Uterus (tissue), 2 donors: ENCODE measurements at regions not wholly inside any gene's neighbourhood (a gene's known extent, or its start where the extent isn't known, plus 50 kb on each side); places are given as distances from the start of the nearest gene placed in this dataset.
"Not testable (repeated sequence)": the region's sequence is repeated elsewhere in the genome, so short reads cannot be mapped to it uniquely, and the experiment has no call there.

ENCODE experiments used
- POLR2A ChIP-seq, 2 donors: fragments of 450-650 bp; IDR thresholded peaks; one replicate each; pipeline ENCODE4 v1.6.1; 2016; ENCODE audit warnings: antibody characterized with exemption in 2 of 2, mild to moderate bottlenecking in 1 of 2, moderate library complexity in 1 of 2
- TF ChIP-seq, protein P1 (sequence below), 4 experiments: fragments of 200-600 bp in 2 of 4; fragments of 450-650 bp in 2 of 4; sonication (generic) in 2 of 4; IDR thresholded peaks; one replicate each; pipeline ENCODE4 v1.5.1; 2016 to 2019; ENCODE audit warnings: antibody characterized with exemption in 4 of 4, mild to moderate bottlenecking in 2 of 4, moderate library complexity in 1 of 4

DNA sequence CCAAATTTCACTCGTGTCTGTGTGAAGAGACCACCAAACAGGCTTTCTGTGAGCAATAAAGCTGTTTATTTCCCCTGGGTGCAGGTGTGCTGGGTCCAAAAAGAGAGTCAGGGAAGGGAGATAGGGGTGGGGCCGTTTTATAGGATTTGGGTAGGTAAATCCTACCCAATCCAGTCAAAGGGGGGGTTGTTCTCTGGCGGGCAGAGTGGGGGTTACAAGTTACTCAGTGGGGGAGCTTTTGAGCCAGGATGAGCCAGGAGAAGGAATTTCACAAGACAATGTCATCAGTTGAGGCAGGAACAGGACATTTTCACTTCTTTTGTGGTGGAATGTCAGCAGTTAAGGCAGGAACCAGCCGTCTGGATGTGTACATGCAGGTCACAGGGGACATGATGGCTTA is 487.2 kb upstream of the ADGRL4 start:
- TF ChIP-seq, protein P1, sequence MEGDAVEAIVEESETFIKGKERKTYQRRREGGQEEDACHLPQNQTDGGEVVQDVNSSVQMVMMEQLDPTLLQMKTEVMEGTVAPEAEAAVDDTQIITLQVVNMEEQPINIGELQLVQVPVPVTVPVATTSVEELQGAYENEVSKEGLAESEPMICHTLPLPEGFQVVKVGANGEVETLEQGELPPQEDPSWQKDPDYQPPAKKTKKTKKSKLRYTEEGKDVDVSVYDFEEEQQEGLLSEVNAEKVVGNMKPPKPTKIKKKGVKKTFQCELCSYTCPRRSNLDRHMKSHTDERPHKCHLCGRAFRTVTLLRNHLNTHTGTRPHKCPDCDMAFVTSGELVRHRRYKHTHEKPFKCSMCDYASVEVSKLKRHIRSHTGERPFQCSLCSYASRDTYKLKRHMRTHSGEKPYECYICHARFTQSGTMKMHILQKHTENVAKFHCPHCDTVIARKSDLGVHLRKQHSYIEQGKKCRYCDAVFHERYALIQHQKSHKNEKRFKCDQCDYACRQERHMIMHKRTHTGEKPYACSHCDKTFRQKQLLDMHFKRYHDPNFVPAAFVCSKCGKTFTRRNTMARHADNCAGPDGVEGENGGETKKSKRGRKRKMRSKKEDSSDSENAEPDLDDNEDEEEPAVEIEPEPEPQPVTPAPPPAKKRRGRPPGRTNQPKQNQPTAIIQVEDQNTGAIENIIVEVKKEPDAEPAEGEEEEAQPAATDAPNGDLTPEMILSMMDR (IDR thresholded peaks at IDR 0.05), result not testable (repeated sequence)
- not testable (repeated sequence) for TF ChIP-seq POLR2A (IDR thresholded peaks at IDR 0.05)
